Gastroesophageal sphincter (tissue), 3 donors: ENCODE measurements at regions not wholly inside any gene's neighbourhood (a gene's known extent, or its start where the extent isn't known, plus 50 kb on each side); places are given as distances from the start of the nearest gene placed in this dataset.

Experiments used
- CTCF ChIP-seq, 4 experiments: fragments of 200-600 bp in 2 of 4; fragments of 450-650 bp in 2 of 4; sonication (generic) in 1 of 4; IDR thresholded peaks; one replicate each; pipeline ENCODE4 v1.5.1; 2017 to 2019; ENCODE audit warnings: antibody characterized with exemption in 4 of 4, mild to moderate bottlenecking in 2 of 4, moderate library complexity in 2 of 4
- POLR2AphosphoS5 ChIP-seq: sonication (generic); formaldehyde crosslinking; IDR thresholded peaks from one replicate; pipeline ENCODE4 v1.6.1; 2017; ENCODE audit warnings: antibody characterized with exemption

- TF ChIP-seq CTCF (IDR thresholded peaks at IDR 0.05): no peak
- TF ChIP-seq POLR2AphosphoS5: no peak
These were observed 70.9 kb upstream of the S1PR1 start for GRCh38 chr1:101165954-101166353.
